Adrenal gland (tissue), 9 donors: ENCODE measurements at regions not wholly inside any gene's neighbourhood (a gene's known extent, or its start where the extent isn't known, plus 50 kb on each side); places are given as distances from the start of the nearest gene placed in this dataset.

ENCODE experiments used
- DNase-seq, 7 donors: peaks; one replicate each; pipeline ENCODE4 v3.0.0-alpha.2; 2019 to 2020
- H3K27ac ChIP-seq, 5 donors: fragments of 200-600 bp; sonication (generic) in 4 of 5; 1 replicate in 3 of 5; 2 replicates in 2 of 5; pipeline versions ENCODE4 v1.5.1 to v1.8.0; 2016 to 2020; ENCODE audit warnings: mild to moderate bottlenecking in 1 of 5
- H3K27me3 ChIP-seq: fragments of 200-600 bp; 2 replicates; pipeline ENCODE4 v1.8.0; 2021
- H3K36me3 ChIP-seq, 2 donors: fragments of 200-600 bp; replicated peaks in 1 of 2; 1 replicate in 1 of 2; 2 replicates in 1 of 2; pipeline versions ENCODE4 v1.5.1 to v1.8.0; 2018 to 2022
- H3K4me1 ChIP-seq, 2 donors: fragments of 200-600 bp; replicated peaks in 1 of 2; 1 replicate in 1 of 2; 2 replicates in 1 of 2; pipeline versions ENCODE4 v1.5.1 to v1.8.0; 2018 to 2021
- H3K4me3 ChIP-seq, 4 donors: fragments of 200-600 bp; sonication (generic) in 3 of 4; one replicate each; pipeline ENCODE4 v1.5.1; 2016 to 2018
- H3K9me3 ChIP-seq, 3 donors: fragments of 200-600 bp; sonication (generic) in 1 of 3; replicated peaks in 1 of 3; 1 replicate in 2 of 3; 2 replicates in 1 of 3; pipeline versions ENCODE4 v1.5.1 to v1.8.0; 2016 to 2021
- CTCF ChIP-seq, 6 experiments: fragments of 450-650 bp in 4 of 6; fragments of 200-600 bp in 2 of 6; sonication (generic) in 1 of 6; IDR thresholded peaks; 1 replicate in 5 of 6; 2 replicates in 1 of 6; pipeline versions ENCODE4 v1.5.1 to v1.8.0; 2016 to 2021; ENCODE audit warnings: antibody characterized with exemption in 6 of 6, mild to moderate bottlenecking in 2 of 6, moderate library complexity in 1 of 6
- POLR2A ChIP-seq, 2 donors: fragments of 450-650 bp; IDR thresholded peaks; one replicate each; pipeline ENCODE4 v1.6.1; 2017; ENCODE audit warnings: antibody characterized with exemption in 2 of 2, mild to moderate bottlenecking in 2 of 2, moderate library complexity in 1 of 2
- WGBS, 4 donors: extraction: QIAGEN DNeasy Blood & Tissue Kit in 2 of 4; methylation state at CpG; one replicate each; pipeline versions ENCODE4 v1.1.5 to v1.1.7; 2013 to 2017; 5-methylcytosine and 5-hydroxymethylcytosine counted together
- intact Hi-C, 2 donors: fragments of 100-400 bp; cut with DNase I; formaldehyde crosslinking; loops; one replicate each; pipeline versions ENCODE4 v1.14.1 to v1.15.0; 2022 to 2023
- donor health status: healthy with polysubstance abuse.
- donor health status: Bipolar disorder and iron deficiency.
- donor health status: DM: yes; HTN: yes; CAD: no.
- donor health status: DM: no; HTN: no; CAD: no.
- donor health status: DM: no; HTN: no; CAD: no.

DNA sequence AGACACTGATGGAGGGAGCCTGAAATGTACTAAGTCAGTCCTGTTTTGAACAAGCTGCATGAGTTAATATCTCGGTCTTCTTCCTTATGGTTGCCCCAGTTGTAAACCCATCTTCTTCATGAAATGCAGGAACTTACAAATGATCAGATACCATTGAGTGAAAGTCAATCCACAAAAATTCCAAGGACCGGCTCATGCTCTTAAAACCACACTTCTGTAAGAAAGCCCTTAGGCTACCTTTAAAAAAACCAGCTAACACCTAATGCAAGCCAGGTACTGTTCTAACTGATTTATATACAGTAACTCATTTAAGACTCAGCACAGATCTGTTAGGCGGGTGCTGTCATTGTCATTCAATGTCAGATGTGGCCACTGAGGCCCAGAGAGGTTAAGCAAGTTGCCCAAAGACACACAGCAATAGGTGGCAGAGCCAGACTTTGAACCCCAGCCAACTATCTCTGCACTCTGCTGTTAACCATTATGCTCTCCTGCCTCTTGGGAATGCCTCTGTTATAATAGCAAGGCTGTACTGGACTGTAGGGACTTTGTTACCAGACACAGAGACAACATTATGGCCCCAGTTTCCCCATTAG lies 93.4 kb downstream of the C16orf95 start:
- intact Hi-C loops: no loop called here
- TF ChIP-seq POLR2A (IDR thresholded peaks at IDR 0.05): no peak
- no peak for TF ChIP-seq CTCF (IDR thresholded peaks at IDR 0.05)
- no peaks in the 10 kb centered on the region for H3K27me3 ChIP-seq
- H3K4me3 ChIP-seq: no peak overlapping the region
- H3K27ac ChIP-seq: no peak overlapping the region
- H3K36me3 ChIP-seq: no peaks in the 10 kb centered on the region
- WGBS, 4 donors: 79 to 81% (median 80%) methylated on average over 3 of the region's 3 CpGs
- DNase-seq: no peak
- no peaks in the 10 kb centered on the region for H3K9me3 ChIP-seq
- no peaks in the 10 kb centered on the region for H3K4me1 ChIP-seq

DNA sequence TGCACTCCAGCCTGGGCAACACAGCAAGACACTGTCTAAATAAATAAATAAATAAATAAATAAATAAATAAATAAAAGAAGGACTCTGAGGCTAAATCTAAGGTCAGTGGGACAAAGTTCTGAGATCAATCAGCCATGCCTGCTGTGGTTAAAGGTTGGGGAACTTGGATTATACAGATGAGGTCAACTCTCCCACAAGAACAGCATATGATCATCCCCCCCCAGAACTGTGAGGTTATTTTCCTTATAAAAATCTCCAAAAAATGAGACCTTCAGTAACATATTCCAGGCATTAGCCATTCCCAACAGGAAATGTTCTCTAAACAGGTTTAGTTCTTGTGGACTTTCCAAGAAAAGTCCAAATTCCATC lies 90.3 kb downstream of the C16orf95 start:
- Histone ChIP-seq H3K4me3 (no peak overlapping the region), H3K36me3 (no peaks in the 10 kb centered on the region), H3K9me3 (no peaks in the 10 kb centered on the region), H3K4me1 (no peaks in the 10 kb centered on the region), H3K27me3 (no peaks in the 10 kb centered on the region), H3K27ac (peak overlapping the region in 3 of 5 donors; percentile 56 to 87 (median 74))
- intact Hi-C loops: no loop called here
- no peak for DNase-seq
- no peak for TF ChIP-seq CTCF (IDR thresholded peaks at IDR 0.05)
- TF ChIP-seq POLR2A (IDR thresholded peaks at IDR 0.05): no peak

GRCh38 chr16:87227296-87227951 lies 89.8 kb downstream of the C16orf95 start:
- 66 to 76% (median 68%) methylated on average over 7 to 24 of the region's 24 CpGs for WGBS, 4 donors
- Histone ChIP-seq H3K27me3 (no peaks in the 10 kb centered on the region), H3K4me3 (no peak overlapping the region), H3K4me1 (no peaks in the 10 kb centered on the region), H3K9me3 (no peaks in the 10 kb centered on the region), H3K36me3 (no peaks in the 10 kb centered on the region), H3K27ac (peak overlapping the region in 3 of 5 donors; percentile 56 to 87 (median 74))
- intact Hi-C loops: no loop called here
- peak in 3 of 7 donors; percentile 16 to 42 (median 32) for DNase-seq
- no peak for TF ChIP-seq POLR2A (IDR thresholded peaks at IDR 0.05)
- no peak for TF ChIP-seq CTCF (IDR thresholded peaks at IDR 0.05)

GRCh38 chr16:87228363-87228762 lies 88.8 kb downstream of the C16orf95 start:
- peak overlapping the region in 2 of 5 donors; percentile 32 to 87 for H3K27ac ChIP-seq
- no peak for DNase-seq
- intact Hi-C loops: no loop called here
- TF ChIP-seq CTCF (IDR thresholded peaks at IDR 0.05) (no peak), POLR2A (IDR thresholded peaks at IDR 0.05) (no peak)
- whole genome bisulfite sequencing, 4 donors: 89 to 98% (median 90%) methylated on average over 2 to 8 of the region's 8 CpGs
- H3K4me3 ChIP-seq: no peak overlapping the region
- H3K36me3 ChIP-seq: no peaks in the 10 kb centered on the region
- H3K27me3 ChIP-seq: no peaks in the 10 kb centered on the region
- no peaks in the 10 kb centered on the region for H3K4me1 ChIP-seq
- H3K9me3 ChIP-seq: no peaks in the 10 kb centered on the region
